Mesothelial cell of epicardium (in vitro differentiated cells): ENCODE measurements at regions not wholly inside any gene's neighbourhood (a gene's known extent, or its start where the extent isn't known, plus 50 kb on each side); places are given as distances from the start of the nearest gene placed in this dataset.

ENCODE experiments used
- DNase-seq, 2 experiments: peaks; one replicate each; pipeline ENCODE4 v3.0.0; 2021; ENCODE audit warnings: low spot score in 2 of 2; ENCODE audit not compliant: unreplicated experiment in 2 of 2
- H3K27ac Mint-ChIP-seq: 2 replicates; pipeline ENCODE4 v1.8.0; 2021; ENCODE audit warnings: mixed read lengths
- H3K27me3 Mint-ChIP-seq: 2 replicates; pipeline ENCODE4 v1.8.0; 2021; ENCODE audit warnings: low read depth, mixed read lengths
- H3K36me3 Mint-ChIP-seq: 2 replicates; pipeline ENCODE4 v1.8.0; 2021; ENCODE audit warnings: mixed read lengths
- H3K4me1 Mint-ChIP-seq: 2 replicates; pipeline ENCODE4 v1.8.0; 2021; ENCODE audit warnings: mixed read lengths
- H3K4me3 Mint-ChIP-seq: 2 replicates; pipeline ENCODE4 v1.8.0; 2021; ENCODE audit warnings: mild to moderate bottlenecking, moderate library complexity, mixed read lengths
- H3K9me3 Mint-ChIP-seq: 2 replicates; pipeline ENCODE4 v1.8.0; 2021; ENCODE audit warnings: mixed read lengths
- TF ChIP-seq, protein P1 (sequence below): fragments of 200-600 bp; sonication (generic); IDR thresholded peaks from one replicate; pipeline ENCODE4 v1.5.0; 2021; ENCODE audit warnings: antibody characterized with exemption; ENCODE audit not compliant: unreplicated experiment

DNA sequence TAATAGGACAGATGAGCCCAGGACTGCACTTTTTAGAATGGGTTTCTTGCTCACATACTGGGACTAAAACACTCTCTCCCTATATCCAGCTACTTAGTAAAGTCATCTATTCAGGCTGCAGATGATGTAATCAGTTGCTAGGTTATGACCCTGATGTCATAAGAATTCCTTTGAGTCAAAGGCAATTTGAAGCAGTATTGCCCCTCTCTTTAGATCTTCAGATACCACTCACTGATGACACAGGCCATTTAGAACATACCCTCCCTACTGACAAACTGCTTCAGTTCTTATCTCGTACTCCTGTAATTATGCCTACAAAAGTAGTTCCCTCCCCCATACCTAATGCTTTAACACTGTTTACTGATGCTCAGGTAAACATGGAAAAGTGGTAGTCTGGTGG, 450.1 kb upstream of the RASGRP1 start:
- Mint-ChIP-seq H3K27ac (no peak overlapping the region), H3K27me3 (no peaks in the 10 kb centered on the region), H3K9me3 (peaks cover 38% of the 10 kb centered on the region), H3K36me3 (peaks cover 15% of the 10 kb centered on the region), H3K4me1 (no peaks in the 10 kb centered on the region), H3K4me3 (no peak overlapping the region)
- TF ChIP-seq, protein P1, sequence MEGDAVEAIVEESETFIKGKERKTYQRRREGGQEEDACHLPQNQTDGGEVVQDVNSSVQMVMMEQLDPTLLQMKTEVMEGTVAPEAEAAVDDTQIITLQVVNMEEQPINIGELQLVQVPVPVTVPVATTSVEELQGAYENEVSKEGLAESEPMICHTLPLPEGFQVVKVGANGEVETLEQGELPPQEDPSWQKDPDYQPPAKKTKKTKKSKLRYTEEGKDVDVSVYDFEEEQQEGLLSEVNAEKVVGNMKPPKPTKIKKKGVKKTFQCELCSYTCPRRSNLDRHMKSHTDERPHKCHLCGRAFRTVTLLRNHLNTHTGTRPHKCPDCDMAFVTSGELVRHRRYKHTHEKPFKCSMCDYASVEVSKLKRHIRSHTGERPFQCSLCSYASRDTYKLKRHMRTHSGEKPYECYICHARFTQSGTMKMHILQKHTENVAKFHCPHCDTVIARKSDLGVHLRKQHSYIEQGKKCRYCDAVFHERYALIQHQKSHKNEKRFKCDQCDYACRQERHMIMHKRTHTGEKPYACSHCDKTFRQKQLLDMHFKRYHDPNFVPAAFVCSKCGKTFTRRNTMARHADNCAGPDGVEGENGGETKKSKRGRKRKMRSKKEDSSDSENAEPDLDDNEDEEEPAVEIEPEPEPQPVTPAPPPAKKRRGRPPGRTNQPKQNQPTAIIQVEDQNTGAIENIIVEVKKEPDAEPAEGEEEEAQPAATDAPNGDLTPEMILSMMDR, result no peak
- no peak for DNase-seq

DNA sequence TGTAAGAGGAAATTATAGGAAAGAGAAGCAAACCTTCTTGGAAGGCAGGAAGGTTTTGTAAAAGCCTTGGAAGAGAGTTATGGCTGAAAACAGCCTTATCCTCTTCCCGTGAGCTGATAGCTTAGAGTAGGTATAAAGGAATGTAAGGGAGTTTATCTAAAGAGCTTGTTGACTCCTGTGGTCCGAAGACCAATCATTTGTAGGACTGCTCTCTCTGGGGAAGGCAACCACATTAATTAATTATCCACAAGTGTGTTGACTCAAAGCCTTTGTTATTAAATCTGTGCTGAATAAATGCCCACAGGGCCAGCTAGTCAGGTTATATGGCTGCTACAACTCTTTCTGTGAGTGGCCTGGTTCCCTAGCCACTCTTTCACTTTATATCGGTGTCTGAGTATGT, 452.1 kb upstream of the RASGRP1 start:
- Mint-ChIP-seq H3K4me3 (no peak overlapping the region), H3K27ac (no peak overlapping the region), H3K36me3 (no peaks in the 10 kb centered on the region), H3K9me3 (peaks cover 19% of the 10 kb centered on the region), H3K4me1 (no peaks in the 10 kb centered on the region), H3K27me3 (no peaks in the 10 kb centered on the region)
- DNase-seq, result no peak
- TF ChIP-seq, protein P1, result no peak

DNA sequence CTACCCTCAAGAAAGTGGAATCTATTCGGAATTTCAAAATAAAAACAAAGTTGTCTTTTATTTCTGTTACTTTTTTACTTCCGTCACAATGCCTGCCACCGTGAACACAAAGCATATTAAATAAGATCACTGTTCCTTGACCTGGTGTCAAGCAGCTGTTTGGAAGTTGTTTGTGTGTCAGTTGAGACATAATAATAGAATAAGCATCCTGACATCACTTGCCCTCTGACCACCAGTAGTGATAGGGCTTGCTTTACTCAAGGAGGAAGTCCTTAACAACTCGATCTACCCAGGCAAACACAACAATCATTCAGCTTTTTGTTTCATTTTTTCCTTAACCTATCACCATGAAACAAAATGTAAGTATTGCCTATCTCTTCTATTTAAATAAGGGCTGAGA, 454.4 kb upstream of the RASGRP1 start:
- TF ChIP-seq, protein P1, result no peak

DNA sequence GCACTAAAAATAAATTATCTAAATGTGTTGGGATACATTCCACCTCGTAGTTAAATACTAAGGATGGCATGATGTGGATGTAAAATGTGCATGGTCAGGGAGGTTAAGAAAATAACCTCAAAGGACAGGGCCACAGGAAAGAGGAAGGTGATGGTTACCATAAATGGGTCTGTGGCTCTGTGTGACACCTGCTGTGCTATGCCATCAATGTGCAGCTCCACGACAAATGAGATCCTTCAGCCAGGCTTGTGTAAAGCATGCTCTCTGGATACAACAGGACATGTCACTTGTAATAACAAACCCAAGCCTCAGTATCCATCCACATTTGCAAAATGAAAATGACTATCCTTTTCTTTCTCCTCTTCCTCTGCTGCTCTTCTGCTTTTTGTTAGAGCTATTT, 456.7 kb upstream of the RASGRP1 start:
- TF ChIP-seq, protein P1, result no peak
- Mint-ChIP-seq H3K4me3 (no peak overlapping the region), H3K36me3 (no peaks in the 10 kb centered on the region), H3K27ac (no peak overlapping the region), H3K4me1 (peaks cover 5% of the 10 kb centered on the region), H3K27me3 (no peaks in the 10 kb centered on the region), H3K9me3 (peaks cover 2% of the 10 kb centered on the region)
- no peak for DNase-seq

More for the DNA sequence above, 454.4 kb upstream of the RASGRP1 start:
- Mint-ChIP-seq H3K9me3 (peaks cover 14% of the 10 kb centered on the region), H3K4me3 (no peak overlapping the region), H3K27ac (no peak overlapping the region), H3K27me3 (no peaks in the 10 kb centered on the region), H3K4me1 (peaks cover 5% of the 10 kb centered on the region), H3K36me3 (no peaks in the 10 kb centered on the region)
- DNase-seq, result no peak

DNA sequence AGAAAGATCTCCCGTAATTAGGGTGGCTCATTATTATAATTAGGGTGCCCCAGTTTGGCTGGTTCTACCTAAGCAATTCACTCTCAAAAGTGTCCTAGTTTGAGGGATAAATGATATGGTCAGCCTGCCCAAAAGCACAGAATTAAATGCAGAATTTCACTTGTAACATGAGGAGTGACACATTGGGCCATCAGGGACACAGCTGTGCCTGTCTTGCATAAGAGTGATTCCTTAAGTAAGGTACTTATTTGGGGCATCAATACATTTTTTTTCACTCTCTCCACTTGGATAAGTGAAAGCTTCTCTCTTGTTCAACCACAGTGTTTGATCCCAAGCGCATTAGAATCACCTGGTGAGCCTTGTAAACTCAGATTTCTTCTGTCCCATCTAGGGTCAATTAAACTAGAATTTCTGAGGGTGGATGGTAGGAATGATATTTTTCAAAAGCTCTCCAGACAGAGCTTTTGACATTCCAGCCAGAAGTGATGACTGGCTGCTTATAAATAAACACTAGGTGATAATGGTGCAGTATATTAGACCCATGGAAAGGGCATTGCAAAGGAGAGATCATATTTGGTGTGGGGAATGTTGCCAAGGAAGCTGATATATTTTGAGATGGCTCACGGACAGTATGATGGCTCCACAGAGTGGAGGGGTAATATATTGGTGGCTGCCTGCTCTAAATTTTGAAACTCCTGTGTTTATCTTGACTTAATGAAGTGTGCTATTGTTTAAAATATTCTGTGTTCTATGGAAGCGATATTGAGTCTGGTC, 458.1 kb upstream of the RASGRP1 start:
- Mint-ChIP-seq H3K36me3 (no peaks in the 10 kb centered on the region), H3K4me1 (peaks cover 5% of the 10 kb centered on the region), H3K9me3 (no peaks in the 10 kb centered on the region), H3K4me3 (no peak overlapping the region), H3K27me3 (no peaks in the 10 kb centered on the region), H3K27ac (no peak overlapping the region)
- TF ChIP-seq, protein P1, result no peak
- no peak for DNase-seq
